Panc1 (cell line): ENCODE measurements at regions not wholly inside any gene's neighbourhood (a gene's known extent, or its start where the extent isn't known, plus 50 kb on each side); places are given as distances from the start of the nearest gene placed in this dataset.

Source experiments
- ATAC-seq: fragments of 200-7000 bp; cut with Tn5 transposase; 2 replicates; pipeline ENCODE4 v1.9.1; 2020; ENCODE audit warnings: mild to moderate bottlenecking, moderate library complexity
- BruUV-seq: library from RNA; stranded (reverse); fragments of 400-500 nt; replicated peaks from 2 replicates; lab custom pipeline; 2021; lab: Mats Ljungman, UMichigan
- CTCF ChIA-PET: fragments of 300-600 bp; sonication (Branson Sonifier 250); formaldehyde crosslinking; loops from one replicate; lab custom pipeline; 2022; ENCODE audit warnings: antibody characterized with exemption; lab: Charles Lee
- POLR2A ChIA-PET: fragments of 300-600 bp; sonication (Branson Sonifier 250); formaldehyde crosslinking; loops from one replicate; lab custom pipeline; 2022; ENCODE audit warnings: antibody characterized with exemption; lab: Charles Lee
- DNase-seq: peaks from one replicate; pipeline ENCODE4 v3.0.0-alpha.2; 2010; ENCODE audit warnings: low read depth, low spot score
- H3K27ac ChIP-seq: 2 replicates; pipeline ENCODE4 v1.5.1; 2011; ENCODE audit warnings: mild to moderate bottlenecking, low read length, inconsistent platforms
- H3K27me3 ChIP-seq: fragments of 200-500 bp; sonication (Bioruptor generic); 2 replicates; pipeline ENCODE4 v1.6.0; 2014; ENCODE audit warnings: low read length, inconsistent platforms; ENCODE audit not compliant: control insufficient read depth, insufficient read depth
- H3K36me3 ChIP-seq: fragments of 200-500 bp; sonication (Bioruptor generic); 2 replicates; pipeline ENCODE4 v1.5.1; 2014; ENCODE audit warnings: inconsistent platforms, mild to moderate bottlenecking, low read length, moderate library complexity; ENCODE audit not compliant: control insufficient read depth, insufficient read depth
- H3K4me1 ChIP-seq: 2 replicates; pipeline ENCODE4 v1.5.1; 2011; ENCODE audit warnings: inconsistent platforms, mild to moderate bottlenecking, low read length, moderate library complexity; ENCODE audit not compliant: control insufficient read depth, insufficient read depth
- H3K4me3 ChIP-seq, 2 experiments: 2 replicates each; pipeline ENCODE4 v1.5.1; 2011 to 2012; ENCODE audit warnings: low read depth in 2 of 2, low read length in 2 of 2, mild to moderate bottlenecking in 2 of 2, inconsistent platforms in 1 of 2, moderate library complexity in 1 of 2
- H3K9me3 ChIP-seq: fragments of 200-500 bp; sonication (Bioruptor generic); 2 replicates; pipeline ENCODE4 v1.5.1; 2014; ENCODE audit warnings: low read depth, mild to moderate bottlenecking, inconsistent platforms, low read length, moderate library complexity; ENCODE audit not compliant: control insufficient read depth, insufficient read depth
- CTCF ChIP-seq: fragments of 450-650 bp; IDR thresholded peaks from 2 replicates; pipeline ENCODE4 v1.5.1; 2017; ENCODE audit warnings: mild to moderate bottlenecking
- POLR2AphosphoS5 ChIP-seq: IDR thresholded peaks from 2 replicates; pipeline ENCODE4 v1.6.1; 2012; ENCODE audit warnings: mild to moderate bottlenecking, low read depth, low read length, moderate library complexity
- SIN3A ChIP-seq: IDR thresholded peaks from 2 replicates; pipeline ENCODE4 v1.6.1; 2012; ENCODE audit warnings: low read depth, mild to moderate bottlenecking, low read length, moderate library complexity, borderline replicate concordance; ENCODE audit not compliant: insufficient read depth
- TCF7L2 ChIP-seq: IDR thresholded peaks from 2 replicates; pipeline ENCODE4 v1.6.1; 2011; ENCODE audit warnings: mild to moderate bottlenecking, low read depth, low read length, inconsistent platforms
- in situ Hi-C: cut with HindIII; loops from 2 replicates; pipeline ENCODE4 v1.10.0; 2016; ENCODE audit warnings: low sequenced_read_pairs, low pct_unique_long_range_greater_than_20kb
- intact Hi-C: fragments of 100-400 bp; cut with micrococcal nuclease; formaldehyde crosslinking; loops from one replicate; pipeline ENCODE4 v1.10.0; 2022; ENCODE audit not compliant: unreplicated experiment
- TF ChIP-seq, protein P1 (sequence below), 2 experiments: IDR thresholded peaks; 2 replicates each; pipeline ENCODE4 v1.6.1; 2011 to 2012; ENCODE audit warnings: low read depth in 2 of 2, control low read depth in 1 of 2, low read length in 1 of 2, mild to moderate bottlenecking in 1 of 2, moderate library complexity in 1 of 2; ENCODE audit not compliant: insufficient read depth in 1 of 2

DNA sequence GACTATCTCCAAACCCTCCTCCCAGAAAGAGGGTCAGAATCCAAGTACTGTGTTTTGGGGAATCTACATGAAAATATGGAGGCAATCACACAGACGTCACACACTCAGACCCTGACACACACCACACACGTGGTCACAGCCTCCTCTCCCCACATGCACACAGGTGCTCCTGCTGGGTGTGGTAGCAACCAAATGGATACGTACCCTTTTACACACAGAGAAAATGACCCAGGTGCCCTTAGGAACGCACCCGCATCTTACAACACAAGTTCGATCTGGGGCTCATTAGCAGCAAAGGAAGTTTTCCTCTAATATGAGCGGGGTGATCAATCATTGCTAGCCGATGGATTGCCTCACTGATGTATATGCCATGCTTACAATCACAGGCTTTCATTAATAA is 480.2 kb upstream of the KLF4 start:
- BruUV-seq: no TSS peak
- intact Hi-C loops: loop anchor here (10.0 kb wide), 1 partner anchor 55 kb away; no protein-coding TSS in a partner anchor

GRCh38 chr9:107969141-107969540 is 479.6 kb upstream of the KLF4 start:
- Histone ChIP-seq H3K9me3 (no peaks in the 10 kb centered on the region), H3K27ac (no peak overlapping the region), H3K27me3 (no peaks in the 10 kb centered on the region), H3K4me1 (no peaks in the 10 kb centered on the region), H3K36me3 (no peaks in the 10 kb centered on the region), H3K4me3 (no peak overlapping the region)
- ChIA-PET CTCF (no interaction called here), POLR2A (no interaction called here)
- TF ChIP-seq CTCF (no peak), POLR2AphosphoS5 (no peak), TCF7L2 (no peak), SIN3A (no peak)
- TF ChIP-seq, protein P1, sequence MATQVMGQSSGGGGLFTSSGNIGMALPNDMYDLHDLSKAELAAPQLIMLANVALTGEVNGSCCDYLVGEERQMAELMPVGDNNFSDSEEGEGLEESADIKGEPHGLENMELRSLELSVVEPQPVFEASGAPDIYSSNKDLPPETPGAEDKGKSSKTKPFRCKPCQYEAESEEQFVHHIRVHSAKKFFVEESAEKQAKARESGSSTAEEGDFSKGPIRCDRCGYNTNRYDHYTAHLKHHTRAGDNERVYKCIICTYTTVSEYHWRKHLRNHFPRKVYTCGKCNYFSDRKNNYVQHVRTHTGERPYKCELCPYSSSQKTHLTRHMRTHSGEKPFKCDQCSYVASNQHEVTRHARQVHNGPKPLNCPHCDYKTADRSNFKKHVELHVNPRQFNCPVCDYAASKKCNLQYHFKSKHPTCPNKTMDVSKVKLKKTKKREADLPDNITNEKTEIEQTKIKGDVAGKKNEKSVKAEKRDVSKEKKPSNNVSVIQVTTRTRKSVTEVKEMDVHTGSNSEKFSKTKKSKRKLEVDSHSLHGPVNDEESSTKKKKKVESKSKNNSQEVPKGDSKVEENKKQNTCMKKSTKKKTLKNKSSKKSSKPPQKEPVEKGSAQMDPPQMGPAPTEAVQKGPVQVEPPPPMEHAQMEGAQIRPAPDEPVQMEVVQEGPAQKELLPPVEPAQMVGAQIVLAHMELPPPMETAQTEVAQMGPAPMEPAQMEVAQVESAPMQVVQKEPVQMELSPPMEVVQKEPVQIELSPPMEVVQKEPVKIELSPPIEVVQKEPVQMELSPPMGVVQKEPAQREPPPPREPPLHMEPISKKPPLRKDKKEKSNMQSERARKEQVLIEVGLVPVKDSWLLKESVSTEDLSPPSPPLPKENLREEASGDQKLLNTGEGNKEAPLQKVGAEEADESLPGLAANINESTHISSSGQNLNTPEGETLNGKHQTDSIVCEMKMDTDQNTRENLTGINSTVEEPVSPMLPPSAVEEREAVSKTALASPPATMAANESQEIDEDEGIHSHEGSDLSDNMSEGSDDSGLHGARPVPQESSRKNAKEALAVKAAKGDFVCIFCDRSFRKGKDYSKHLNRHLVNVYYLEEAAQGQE (IDR thresholded peaks at IDR 0.05; ENCODE audit: insufficient read depth in 1 of 2, low read depth in 2 of 2, low read length in 1 of 2): no peak
- no TSS peak for BruUV-seq
- ATAC-seq (no peak), DNase-seq (no peak)
- intact Hi-C loops (no loop called here), in situ Hi-C loops (no loop called here)

More for the DNA sequence above, 480.2 kb upstream of the KLF4 start:
- no peaks in the 10 kb centered on the region for H3K36me3 ChIP-seq
- in situ Hi-C loops: no loop called here
- no peaks in the 10 kb centered on the region for H3K27me3 ChIP-seq
- DNase-seq: no peak
- TF ChIP-seq CTCF (no peak), TCF7L2 (no peak), POLR2AphosphoS5 (no peak), SIN3A (no peak)
- TF ChIP-seq, protein P1 (IDR thresholded peaks at IDR 0.05; ENCODE audit: insufficient read depth in 1 of 2, low read depth in 2 of 2, low read length in 1 of 2): no peak
- CTCF ChIA-PET: no interaction called here
- H3K27ac ChIP-seq: no peak overlapping the region
- POLR2A ChIA-PET: no interaction called here
- H3K4me1 ChIP-seq: no peaks in the 10 kb centered on the region
- no peak for ATAC-seq
- no peaks in the 10 kb centered on the region for H3K9me3 ChIP-seq
- H3K4me3 ChIP-seq: no peak overlapping the region
